Activated naive CD8-positive, alpha-beta T cell treated with anti-CD3 and anti-CD28 coated beads, Interleukin-2, amount 50 U/mL, for 24 hours (primary cell): ENCODE measurements at regions not wholly inside any gene's neighbourhood (a gene's known extent, or its start where the extent isn't known, plus 50 kb on each side); places are given as distances from the start of the nearest gene placed in this dataset.

ENCODE experiments used
- ATAC-seq: fragments of 150-1000 bp; cut with Tn5 transposase; one replicate; pipeline ENCODE4 v1.10.0; 2021
- DNase-seq: peaks from one replicate; pipeline ENCODE4 v3.0.0; 2021
- H3K27ac Mint-ChIP-seq: one replicate; pipeline ENCODE4 v1.8.0; 2021; ENCODE audit warnings: mild to moderate bottlenecking, mixed read lengths
- H3K27me3 Mint-ChIP-seq: one replicate; pipeline ENCODE4 v1.8.0; 2021; ENCODE audit warnings: mixed read lengths
- H3K36me3 Mint-ChIP-seq: one replicate; pipeline ENCODE4 v1.8.0; 2021; ENCODE audit warnings: low read depth, mixed read lengths
- H3K4me1 Mint-ChIP-seq: one replicate; pipeline ENCODE4 v1.8.0; 2021; ENCODE audit warnings: mixed read lengths
- H3K4me3 Mint-ChIP-seq: one replicate; pipeline ENCODE4 v1.8.0; 2021; ENCODE audit warnings: mild to moderate bottlenecking, moderate library complexity, mixed read lengths
- H3K9me3 Mint-ChIP-seq: one replicate; pipeline ENCODE4 v1.8.0; 2021; ENCODE audit warnings: mixed read lengths

GRCh38 chr6:152874267-152874666, 108.6 kb downstream of the FBXO5 start:
- no peaks in the 10 kb centered on the region for H3K36me3 Mint-ChIP-seq
- peaks cover under 1% of the 10 kb centered on the region for H3K9me3 Mint-ChIP-seq
- no peak overlapping the region for H3K27ac Mint-ChIP-seq
- no peak overlapping the region for H3K4me3 Mint-ChIP-seq
- H3K27me3 Mint-ChIP-seq, result peaks cover 5% of the 10 kb centered on the region
- H3K4me1 Mint-ChIP-seq, result no peaks in the 10 kb centered on the region
- DNase-seq (no peak), ATAC-seq (no peak)

- Mint-ChIP-seq H3K4me3 (no peak overlapping the region), H3K36me3 (no peaks in the 10 kb centered on the region)
- no peak for ATAC-seq
Measured at GRCh38 chr6:152874846-152875568, 107.8 kb downstream of the FBXO5 start.

GRCh38 chr6:152879681-152880080, 103.2 kb downstream of the FBXO5 start:
- H3K27me3 Mint-ChIP-seq, result peaks cover 9% of the 10 kb centered on the region

More at GRCh38 chr6:152874846-152875568, 107.8 kb downstream of the FBXO5 start:
- H3K4me1 Mint-ChIP-seq, result no peaks in the 10 kb centered on the region
- peaks cover 5% of the 10 kb centered on the region for H3K27me3 Mint-ChIP-seq
- DNase-seq, result no peak
- peaks cover 8% of the 10 kb centered on the region for H3K9me3 Mint-ChIP-seq
- no peak overlapping the region for H3K27ac Mint-ChIP-seq

GRCh38 chr6:152893187-152893586, 89.7 kb downstream of the FBXO5 start:
- peaks cover 27% of the 10 kb centered on the region for H3K27me3 Mint-ChIP-seq
- H3K4me3 Mint-ChIP-seq, result no peak overlapping the region
- H3K4me1 Mint-ChIP-seq, result peaks cover 3% of the 10 kb centered on the region
- no peak overlapping the region for H3K27ac Mint-ChIP-seq
- H3K36me3 Mint-ChIP-seq, result no peaks in the 10 kb centered on the region
- H3K9me3 Mint-ChIP-seq, result no peaks in the 10 kb centered on the region
- DNase-seq, result no peak
- ATAC-seq, result no peak

More at GRCh38 chr6:152879681-152880080, 103.2 kb downstream of the FBXO5 start:
- Mint-ChIP-seq H3K27ac (no peak overlapping the region), H3K4me3 (no peak overlapping the region), H3K4me1 (no peaks in the 10 kb centered on the region), H3K9me3 (peaks cover 19% of the 10 kb centered on the region), H3K36me3 (peaks cover 2% of the 10 kb centered on the region)
- DNase-seq (no peak), ATAC-seq (no peak)

GRCh38 chr6:152896923-152897322, 85.9 kb downstream of the FBXO5 start:
- no peak for DNase-seq
- H3K36me3 Mint-ChIP-seq, result no peaks in the 10 kb centered on the region
- no peak overlapping the region for H3K27ac Mint-ChIP-seq
- H3K4me1 Mint-ChIP-seq, result peaks cover 3% of the 10 kb centered on the region
- ATAC-seq, result no peak
- peaks cover 25% of the 10 kb centered on the region for H3K27me3 Mint-ChIP-seq
- no peaks in the 10 kb centered on the region for H3K9me3 Mint-ChIP-seq
- H3K4me3 Mint-ChIP-seq, result no peak overlapping the region

- Mint-ChIP-seq H3K27me3 (peaks cover 25% of the 10 kb centered on the region), H3K36me3 (no peaks in the 10 kb centered on the region), H3K27ac (no peak overlapping the region), H3K9me3 (no peaks in the 10 kb centered on the region), H3K4me1 (peaks cover 3% of the 10 kb centered on the region), H3K4me3 (no peak overlapping the region)
- peak; percentile 91 for ATAC-seq
- DNase-seq, result peak; percentile 75
Measured at GRCh38 chr6:152897807-152898399, 84.9 kb downstream of the FBXO5 start.

GRCh38 chr6:152904678-152905077, 78.2 kb downstream of the FBXO5 start:
- Mint-ChIP-seq H3K36me3 (no peaks in the 10 kb centered on the region), H3K4me3 (no peak overlapping the region), H3K27ac (no peak overlapping the region), H3K9me3 (no peaks in the 10 kb centered on the region), H3K27me3 (no peaks in the 10 kb centered on the region), H3K4me1 (no peaks in the 10 kb centered on the region)
- no peak for DNase-seq
- ATAC-seq, result no peak

- Mint-ChIP-seq H3K27ac (no peak overlapping the region), H3K9me3 (no peaks in the 10 kb centered on the region), H3K36me3 (no peaks in the 10 kb centered on the region), H3K4me3 (no peak overlapping the region), H3K27me3 (no peaks in the 10 kb centered on the region), H3K4me1 (no peaks in the 10 kb centered on the region)
- DNase-seq, result no peak
- ATAC-seq, result no peak
Measured at GRCh38 chr6:152905551-152906299, 77.1 kb downstream of the FBXO5 start.

GRCh38 chr6:152909241-152909640, 73.6 kb downstream of the FBXO5 start:
- Mint-ChIP-seq H3K4me3 (no peak overlapping the region), H3K27ac (no peak overlapping the region), H3K9me3 (peaks cover 10% of the 10 kb centered on the region), H3K36me3 (no peaks in the 10 kb centered on the region), H3K4me1 (no peaks in the 10 kb centered on the region), H3K27me3 (peaks cover 9% of the 10 kb centered on the region)
- DNase-seq (no peak), ATAC-seq (no peak)

- H3K27me3 Mint-ChIP-seq, result peaks cover 29% of the 10 kb centered on the region
- peaks cover 17% of the 10 kb centered on the region for H3K9me3 Mint-ChIP-seq
- no peak for DNase-seq
- no peak overlapping the region for H3K4me3 Mint-ChIP-seq
- H3K4me1 Mint-ChIP-seq, result no peaks in the 10 kb centered on the region
- no peak for ATAC-seq
- H3K27ac Mint-ChIP-seq, result no peak overlapping the region
- H3K36me3 Mint-ChIP-seq, result no peaks in the 10 kb centered on the region
Measured at GRCh38 chr6:152916035-152916434, 66.8 kb downstream of the FBXO5 start.

GRCh38 chr6:152918991-152919390, 63.9 kb downstream of the FBXO5 start:
- Mint-ChIP-seq H3K27me3 (peaks cover 21% of the 10 kb centered on the region), H3K36me3 (no peaks in the 10 kb centered on the region), H3K4me1 (no peaks in the 10 kb centered on the region), H3K27ac (no peak overlapping the region), H3K4me3 (no peak overlapping the region), H3K9me3 (peaks cover 8% of the 10 kb centered on the region)
- ATAC-seq (no peak), DNase-seq (no peak)

GRCh38 chr6:152920016-152920415, 62.8 kb downstream of the FBXO5 start:
- Mint-ChIP-seq H3K9me3 (no peaks in the 10 kb centered on the region), H3K36me3 (no peaks in the 10 kb centered on the region), H3K4me3 (no peak overlapping the region), H3K27me3 (peaks cover 16% of the 10 kb centered on the region), H3K27ac (no peak overlapping the region), H3K4me1 (no peaks in the 10 kb centered on the region)
- DNase-seq (no peak), ATAC-seq (no peak)
